ENCODE measurements at regions not wholly inside any gene's neighbourhood (a gene's known extent, or its start where the extent isn't known, plus 50 kb on each side); places are given as distances from the start of the nearest gene placed in this dataset.

GRCh38 chr9:90128587-90129190 is 513.9 kb downstream of the DIRAS2 start:
- in situ Hi-C loops (cut with HindIII; ENCODE audit: low pct_ligation_motif_present, low sequenced_read_pairs), result no loop called here
- Histone ChIP-seq H3K27me3 (replicated peaks) (no peaks in the 10 kb centered on the region), H3K27ac (no peak overlapping the region), H3K4me3 (ENCODE audit: low read depth, low read length) (no peak overlapping the region), H3K36me3 (replicated peaks) (no peaks in the 10 kb centered on the region)
- no peak for TF ChIP-seq CTCF (IDR thresholded peaks at IDR 0.05; ENCODE audit: low read depth, low read length, missing control alignments)
- DNase-seq, result no peak

GRCh38 chr9:90129446-90129845 is 513.2 kb downstream of the DIRAS2 start:
- in situ Hi-C loops (cut with HindIII; ENCODE audit: low pct_ligation_motif_present, low sequenced_read_pairs), result no loop called here
- Histone ChIP-seq H3K27ac (no peak overlapping the region), H3K27me3 (replicated peaks) (no peaks in the 10 kb centered on the region), H3K36me3 (replicated peaks) (no peaks in the 10 kb centered on the region), H3K4me3 (ENCODE audit: low read depth, low read length) (no peak overlapping the region)
- no peak for DNase-seq
- TF ChIP-seq CTCF (IDR thresholded peaks at IDR 0.05; ENCODE audit: low read depth, low read length, missing control alignments), result no peak

- Histone ChIP-seq H3K27me3 (replicated peaks) (no peaks in the 10 kb centered on the region), H3K36me3 (replicated peaks) (no peaks in the 10 kb centered on the region), H3K4me3 (ENCODE audit: low read depth, low read length) (no peak overlapping the region), H3K27ac (no peak overlapping the region)
- no peak for DNase-seq
- in situ Hi-C loops (cut with HindIII; ENCODE audit: low pct_ligation_motif_present, low sequenced_read_pairs), result no loop called here
- no peak for TF ChIP-seq CTCF (IDR thresholded peaks at IDR 0.05; ENCODE audit: low read depth, low read length, missing control alignments)
Measured at GRCh38 chr9:90131568-90131967, 511.1 kb downstream of the DIRAS2 start.

GRCh38 chr9:90132866-90133265 is 509.8 kb downstream of the DIRAS2 start:
- no peaks in the 10 kb centered on the region for H3K27me3 ChIP-seq (replicated peaks)
- TF ChIP-seq CTCF (IDR thresholded peaks at IDR 0.05; ENCODE audit: low read depth, low read length, missing control alignments), result no peak
- no peak overlapping the region for H3K27ac ChIP-seq
- H3K4me3 ChIP-seq (ENCODE audit: low read depth, low read length), result no peak overlapping the region
- no peak for DNase-seq
- in situ Hi-C loops (cut with HindIII; ENCODE audit: low pct_ligation_motif_present, low sequenced_read_pairs), result no loop called here
- H3K36me3 ChIP-seq (replicated peaks), result no peaks in the 10 kb centered on the region

- no peak for TF ChIP-seq CTCF (IDR thresholded peaks at IDR 0.05; ENCODE audit: low read depth, low read length, missing control alignments)
- H3K4me3 ChIP-seq (ENCODE audit: low read depth, low read length), result no peak overlapping the region
- no peak overlapping the region for H3K27ac ChIP-seq
- in situ Hi-C loops (cut with HindIII; ENCODE audit: low pct_ligation_motif_present, low sequenced_read_pairs), result no loop called here
- H3K36me3 ChIP-seq (replicated peaks), result no peaks in the 10 kb centered on the region
- DNase-seq, result no peak
- H3K27me3 ChIP-seq (replicated peaks), result no peaks in the 10 kb centered on the region
Measured at GRCh38 chr9:90137801-90138200, 504.8 kb downstream of the DIRAS2 start.

All from brain microvascular endothelial cell (primary cell).